Keratinocyte (primary cell): ENCODE measurements at regions not wholly inside any gene's neighbourhood (a gene's known extent, or its start where the extent isn't known, plus 50 kb on each side); places are given as distances from the start of the nearest gene placed in this dataset.

Experiments
- DNase-seq: peaks from one replicate; pipeline ENCODE4 v3.0.0-alpha.2; 2011; ENCODE audit warnings: low read depth, missing footprints, low spot score
- FAIRE-seq: peaks from 2 replicates; lab custom pipeline; 2011; peaks lifted over from hg19 to GRCh38; lab: Jason Lieb, UNC
- H2AFZ ChIP-seq: 2 replicates; pipeline ENCODE4 v1.6.0; 2012; ENCODE audit warnings: low read length, control low read depth, inconsistent platforms; ENCODE audit not compliant: control insufficient read depth
- H3K27ac ChIP-seq: 2 replicates; pipeline ENCODE4 v1.5.1; 2011; ENCODE audit warnings: low read length; ENCODE audit not compliant: control insufficient read depth, insufficient read depth
- H3K27me3 ChIP-seq: 3 replicates; pipeline ENCODE4 v1.6.0; 2011; ENCODE audit warnings: low read length; ENCODE audit not compliant: control insufficient read depth, insufficient read depth; ENCODE audit errors: extremely low read depth
- H3K36me3 ChIP-seq, 2 experiments: 2 replicates in 1 of 2; 3 replicates in 1 of 2; pipeline ENCODE4 v1.5.1; 2011; ENCODE audit warnings: low read length in 2 of 2, mild to moderate bottlenecking in 1 of 2; ENCODE audit not compliant: control insufficient read depth in 2 of 2, insufficient read depth in 2 of 2; ENCODE audit errors: extremely low read depth in 1 of 2
- H3K4me1 ChIP-seq: 3 replicates; pipeline ENCODE4 v1.5.1; 2011; ENCODE audit warnings: low read length; ENCODE audit not compliant: control insufficient read depth, insufficient read depth; ENCODE audit errors: extremely low read depth
- H3K4me2 ChIP-seq: 3 replicates; pipeline ENCODE4 v1.6.0; 2011; ENCODE audit warnings: low read depth, low read length; ENCODE audit not compliant: control insufficient read depth, insufficient read depth; ENCODE audit errors: extremely low read depth
- H3K4me3 ChIP-seq, 3 experiments: fragments of 200-600 bp in 1 of 3; sonication (generic) in 1 of 3; 2 replicates in 2 of 3; 3 replicates in 1 of 3; pipeline ENCODE4 v1.5.1; 2011 to 2016; ENCODE audit warnings: low read length in 3 of 3, mild to moderate bottlenecking in 3 of 3, control low read depth in 2 of 3, inconsistent platforms in 1 of 3, low read depth in 1 of 3, mixed read lengths in 1 of 3, mixed run types in 1 of 3, moderate library complexity in 1 of 3; ENCODE audit not compliant: control insufficient read depth in 2 of 3, insufficient read depth in 2 of 3; ENCODE audit errors: extremely low read depth in 1 of 3
- H3K79me2 ChIP-seq: 2 replicates; pipeline ENCODE4 v1.6.0; 2012; ENCODE audit warnings: low read length; ENCODE audit not compliant: control insufficient read depth, insufficient read depth
- H3K9ac ChIP-seq: 3 replicates; pipeline ENCODE4 v1.6.0; 2011; ENCODE audit warnings: low read length; ENCODE audit not compliant: control insufficient read depth, insufficient read depth; ENCODE audit errors: extremely low read depth
- H3K9me1 ChIP-seq: 3 replicates; pipeline ENCODE4 v1.6.0; 2011; ENCODE audit warnings: low read length; ENCODE audit not compliant: control insufficient read depth, insufficient read depth; ENCODE audit errors: extremely low read depth
- H3K9me3 ChIP-seq: 2 replicates; pipeline ENCODE4 v1.5.1; 2012; ENCODE audit warnings: low read depth, low read length; ENCODE audit not compliant: control insufficient read depth
- H4K20me1 ChIP-seq: 3 replicates; pipeline ENCODE4 v1.6.0; 2011; ENCODE audit warnings: low read length; ENCODE audit not compliant: control insufficient read depth, insufficient read depth; ENCODE audit errors: extremely low read depth
- EZH2 ChIP-seq: IDR thresholded peaks from one replicate; pipeline ENCODE4 v1.6.1; 2012; ENCODE audit warnings: inconsistent platforms, mild to moderate bottlenecking, low read length, moderate library complexity
- dilution Hi-C: fragments of 300-500 bp; cut with MboI; formaldehyde crosslinking; loops from one replicate; pipeline ENCODE4 v1.7.0; 2020; ENCODE audit warnings: low sequenced_read_pairs; ENCODE audit not compliant: extremely low pct_ligation_motif_present
- TF ChIP-seq, protein P1 (sequence below), 3 experiments: IDR thresholded peaks in 1 of 3; conservative IDR thresholded peaks in 1 of 3; optimal IDR thresholded peaks in 1 of 3; 2 replicates in 2 of 3; 3 replicates in 1 of 3; pipeline versions ENCODE3 to v1.5.1; 2011; ENCODE audit warnings: low read length in 3 of 3, mild to moderate bottlenecking in 3 of 3, moderate library complexity in 2 of 3, control low read depth in 1 of 3, inconsistent platforms in 1 of 3; ENCODE audit not compliant: insufficient read depth in 2 of 3; ENCODE audit errors: extremely low read depth in 1 of 3

DNA sequence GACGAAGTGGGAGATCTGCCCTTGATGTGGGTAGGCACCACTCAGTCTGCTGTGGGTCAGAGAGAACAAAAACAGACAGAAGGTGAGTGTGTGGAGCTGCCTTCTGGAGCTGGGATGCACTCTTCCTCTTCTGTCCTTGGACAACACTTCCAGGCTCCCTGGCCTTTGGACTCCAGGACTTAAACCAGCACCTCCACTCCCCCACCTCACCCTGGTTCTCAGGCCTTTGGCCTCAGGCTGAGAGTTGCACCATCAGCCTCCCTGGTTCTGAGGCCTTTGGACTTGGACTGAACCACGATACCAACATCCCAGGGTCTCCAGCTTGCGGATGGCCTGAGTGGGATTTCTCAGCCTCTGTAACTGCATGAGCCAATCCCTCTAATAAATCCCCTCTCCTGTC lies 68.1 kb upstream of the STUM start:
- H3K9ac ChIP-seq, result no peak overlapping the region
- dilution Hi-C loops, result no loop called here
- H3K4me3 ChIP-seq, result no peak overlapping the region
- no peaks in the 10 kb centered on the region for H4K20me1 ChIP-seq
- no peaks in the 10 kb centered on the region for H3K4me1 ChIP-seq
- H3K4me2 ChIP-seq, result no peak overlapping the region
- no peak for FAIRE-seq
- TF ChIP-seq, protein P1, sequence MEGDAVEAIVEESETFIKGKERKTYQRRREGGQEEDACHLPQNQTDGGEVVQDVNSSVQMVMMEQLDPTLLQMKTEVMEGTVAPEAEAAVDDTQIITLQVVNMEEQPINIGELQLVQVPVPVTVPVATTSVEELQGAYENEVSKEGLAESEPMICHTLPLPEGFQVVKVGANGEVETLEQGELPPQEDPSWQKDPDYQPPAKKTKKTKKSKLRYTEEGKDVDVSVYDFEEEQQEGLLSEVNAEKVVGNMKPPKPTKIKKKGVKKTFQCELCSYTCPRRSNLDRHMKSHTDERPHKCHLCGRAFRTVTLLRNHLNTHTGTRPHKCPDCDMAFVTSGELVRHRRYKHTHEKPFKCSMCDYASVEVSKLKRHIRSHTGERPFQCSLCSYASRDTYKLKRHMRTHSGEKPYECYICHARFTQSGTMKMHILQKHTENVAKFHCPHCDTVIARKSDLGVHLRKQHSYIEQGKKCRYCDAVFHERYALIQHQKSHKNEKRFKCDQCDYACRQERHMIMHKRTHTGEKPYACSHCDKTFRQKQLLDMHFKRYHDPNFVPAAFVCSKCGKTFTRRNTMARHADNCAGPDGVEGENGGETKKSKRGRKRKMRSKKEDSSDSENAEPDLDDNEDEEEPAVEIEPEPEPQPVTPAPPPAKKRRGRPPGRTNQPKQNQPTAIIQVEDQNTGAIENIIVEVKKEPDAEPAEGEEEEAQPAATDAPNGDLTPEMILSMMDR (optimal IDR thresholded peaks at IDR 0.05 in 1 of 3, IDR thresholded peaks at IDR 0.05 in 1 of 3, conservative IDR thresholded peaks at IDR 0.05 in 1 of 3; ENCODE audit: extremely low read depth in 1 of 3, insufficient read depth in 2 of 3, low read length in 3 of 3), result no peak
- no peak for TF ChIP-seq EZH2
- H3K27ac ChIP-seq, result no peak overlapping the region
- H3K27me3 ChIP-seq, result peaks cover 44% of the 10 kb centered on the region
- no peaks in the 10 kb centered on the region for H3K9me1 ChIP-seq
- no peak for DNase-seq
- H3K9me3 ChIP-seq, result no peaks in the 10 kb centered on the region
- no peak overlapping the region for H2AFZ ChIP-seq
- H3K79me2 ChIP-seq, result no peaks in the 10 kb centered on the region
- H3K36me3 ChIP-seq, result no peaks in the 10 kb centered on the region

DNA sequence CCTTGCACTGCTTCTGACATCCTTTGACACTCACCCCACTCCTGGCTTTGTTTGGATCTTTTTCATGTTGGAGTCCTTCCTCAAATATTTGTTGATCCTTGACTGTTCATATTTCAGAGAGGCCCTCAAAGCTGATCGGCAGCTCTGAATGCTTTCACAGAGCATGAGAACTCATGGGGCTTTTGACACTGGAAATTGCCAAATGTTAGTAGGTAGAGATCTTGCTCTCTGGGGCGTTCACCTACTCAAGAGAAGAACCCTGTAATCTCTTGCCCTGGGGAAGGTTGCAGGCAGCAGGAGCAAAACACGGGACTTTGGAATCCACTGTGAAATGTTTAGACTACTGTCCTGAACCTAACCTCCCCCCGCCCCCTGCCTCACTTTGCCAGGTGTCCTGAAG lies 67.4 kb upstream of the STUM start:
- no peak for FAIRE-seq
- dilution Hi-C loops, result no loop called here
- no peaks in the 10 kb centered on the region for H3K4me1 ChIP-seq

More for the DNA sequence above, 67.4 kb upstream of the STUM start:
- Histone ChIP-seq H3K4me3 (no peak overlapping the region), H3K9ac (no peak overlapping the region), H2AFZ (no peak overlapping the region), H4K20me1 (no peaks in the 10 kb centered on the region), H3K4me2 (no peak overlapping the region), H3K27me3 (peaks cover 48% of the 10 kb centered on the region), H3K36me3 (no peaks in the 10 kb centered on the region), H3K9me1 (no peaks in the 10 kb centered on the region), H3K9me3 (no peaks in the 10 kb centered on the region), H3K79me2 (no peaks in the 10 kb centered on the region), H3K27ac (no peak overlapping the region)
- no peak for DNase-seq
- TF ChIP-seq EZH2, result no peak
- TF ChIP-seq, protein P1 (optimal IDR thresholded peaks at IDR 0.05 in 1 of 3, IDR thresholded peaks at IDR 0.05 in 1 of 3, conservative IDR thresholded peaks at IDR 0.05 in 1 of 3; ENCODE audit: extremely low read depth in 1 of 3, insufficient read depth in 2 of 3, low read length in 3 of 3), result no peak
